GM12878 (cell line): ENCODE measurements at regions not wholly inside any gene's neighbourhood (a gene's known extent, or its start where the extent isn't known, plus 50 kb on each side); places are given as distances from the start of the nearest gene placed in this dataset.

Source experiments
- ATAC-seq: fragments of 200-7000 bp; cut with Tn5 transposase; 3 replicates; pipeline ENCODE4 v1.9.1; 2020; ENCODE audit warnings: mild to moderate bottlenecking, moderate library complexity
- BruUV-seq: library from RNA; stranded (reverse); fragments of 400-500 nt; replicated peaks from 2 replicates; lab custom pipeline; 2021; lab: Mats Ljungman, UMichigan
- CTCF ChIA-PET: fragments of 300-600 bp; sonication (Branson Sonifier 250); formaldehyde crosslinking; extraction: SDS; loops from one replicate; lab custom pipeline; 2021; ENCODE audit warnings: inconsistent platforms; lab: Yijun Ruan, JAX
- POLR2A ChIA-PET: fragments of 350-600 bp; formaldehyde crosslinking; extraction: SDS; loops from one replicate; lab custom pipeline; 2021; ENCODE audit warnings: inconsistent platforms; lab: Charles Lee
- RAD21 ChIA-PET: fragments of 300-600 bp; sonication (Branson Sonifier 250); formaldehyde crosslinking; loops from one replicate; lab custom pipeline; 2023; ENCODE audit warnings: antibody characterized with exemption; ENCODE audit not compliant: unreplicated experiment; lab: Charles Lee
- SMC1A ChIA-PET: fragments of 300-600 bp; sonication (Branson Sonifier 250); formaldehyde crosslinking; loops from one replicate; lab custom pipeline; 2023; ENCODE audit not compliant: unreplicated experiment, uncharacterized antibody; lab: Charles Lee
- DNase-seq: peaks from one replicate; pipeline ENCODE4 v3.0.0-alpha.2; 2011; ENCODE audit warnings: low read depth, low spot score
- FAIRE-seq: peaks from 3 replicates; lab custom pipeline; 2011; peaks lifted over from hg19 to GRCh38; lab: Jason Lieb, UNC
- H2AFZ ChIP-seq: 2 replicates; pipeline ENCODE4 v1.6.0; 2011; ENCODE audit warnings: low read depth, low read length, control low read depth; ENCODE audit not compliant: control insufficient read depth
- H3K27ac ChIP-seq: 2 replicates; pipeline ENCODE4 v1.5.1; 2011; ENCODE audit warnings: control low read depth; ENCODE audit not compliant: control insufficient read depth, insufficient read depth
- H3K27me3 ChIP-seq, 2 experiments: replicated peaks in 1 of 2; 2 replicates each; pipeline versions ENCODE4 v1.6.0 to v1.6.1; 2011; ENCODE audit warnings: low read length in 1 of 2; ENCODE audit not compliant: control insufficient read depth in 2 of 2, insufficient read depth in 2 of 2
- H3K36me3 ChIP-seq, 2 experiments: 2 replicates each; pipeline ENCODE4 v1.5.1; 2011; ENCODE audit warnings: low read length in 1 of 2; ENCODE audit not compliant: control insufficient read depth in 2 of 2, insufficient read depth in 2 of 2
- H3K4me1 ChIP-seq: 2 replicates; pipeline ENCODE4 v1.6.1; 2011; ENCODE audit warnings: mild to moderate bottlenecking, low read length, moderate library complexity, mixed read lengths; ENCODE audit not compliant: control insufficient read depth, insufficient read depth
- H3K4me2 ChIP-seq: 2 replicates; pipeline ENCODE4 v1.6.0; 2011; ENCODE audit warnings: control low read depth; ENCODE audit not compliant: control insufficient read depth, insufficient read depth
- H3K4me3 ChIP-seq: fragments of 200-600 bp; sonication (generic); 2 replicates; pipeline ENCODE4 v1.5.1; 2016
- H3K79me2 ChIP-seq: 2 replicates; pipeline ENCODE4 v1.6.0; 2011; ENCODE audit warnings: low read length; ENCODE audit not compliant: control insufficient read depth, insufficient read depth
- H3K9ac ChIP-seq: 2 replicates; pipeline ENCODE4 v1.8.0; 2011; ENCODE audit warnings: low read length, control low read depth, mixed read lengths; ENCODE audit not compliant: control insufficient read depth, insufficient read depth
- H3K9me3 ChIP-seq: replicated peaks from 3 replicates; pipeline ENCODE4 v1.5.1; 2011; ENCODE audit warnings: mild to moderate bottlenecking, low read length; ENCODE audit not compliant: control insufficient read depth, insufficient read depth
- H4K20me1 ChIP-seq: 2 replicates; pipeline ENCODE4 v1.6.0; 2011; ENCODE audit not compliant: control insufficient read depth, insufficient read depth
- BCL3 ChIP-seq: IDR thresholded peaks from 2 replicates; pipeline ENCODE4 v1.6.1; 2011; ENCODE audit warnings: borderline replicate concordance, low read depth, mild to moderate bottlenecking, moderate library complexity, low read length; ENCODE audit not compliant: insufficient read depth, poor library complexity, severe bottlenecking
- CEBPB ChIP-seq, 2 experiments: fragments of 150-350 bp in 1 of 2; IDR thresholded peaks; 2 replicates each; pipeline ENCODE4 v1.6.1; 2012 to 2014; ENCODE audit warnings: low read depth in 2 of 2, low read length in 2 of 2, borderline replicate concordance in 1 of 2, inconsistent platforms in 1 of 2
- CHD1 ChIP-seq: IDR thresholded peaks from 2 replicates; pipeline ENCODE4 v1.6.1; 2012; ENCODE audit warnings: low read depth, low read length, improper control_type of control experiment
- EED ChIP-seq: sonication (generic); IDR thresholded peaks from 2 replicates; pipeline ENCODE4 v1.6.1; 2016; ENCODE audit warnings: antibody characterized with exemption, low read depth
- EZH2 ChIP-seq: IDR thresholded peaks from 2 replicates; pipeline ENCODE4 v1.6.1; 2012; ENCODE audit warnings: low read depth, mild to moderate bottlenecking, control low read depth, inconsistent platforms, low read length, borderline replicate concordance; ENCODE audit not compliant: control insufficient read depth
- HCFC1 ChIP-seq: fragments of 150-350 bp; IDR thresholded peaks from 2 replicates; pipeline ENCODE4 v1.6.1; 2014; ENCODE audit warnings: low read length
- IRF4 ChIP-seq: IDR thresholded peaks from 2 replicates; pipeline ENCODE4 v1.6.1; 2011; ENCODE audit warnings: low read depth, low read length
- MEF2A ChIP-seq: IDR thresholded peaks from 2 replicates; pipeline ENCODE4 v1.6.1; 2011; ENCODE audit warnings: low read depth, mild to moderate bottlenecking, low read length, moderate library complexity; ENCODE audit not compliant: insufficient read depth
- RAD51 ChIP-seq: fragments of 450-650 bp; IDR thresholded peaks from 2 replicates; pipeline ENCODE4 v1.6.1; 2016; ENCODE audit warnings: moderate library complexity, mild to moderate bottlenecking, inconsistent platforms
- SPI1 ChIP-seq: IDR thresholded peaks from 2 replicates; pipeline ENCODE4 v1.6.1; 2011; ENCODE audit warnings: low read depth, mild to moderate bottlenecking, low read length, moderate library complexity, borderline replicate concordance; ENCODE audit not compliant: insufficient read depth
- YBX1 ChIP-seq: fragments of 450-650 bp; IDR thresholded peaks from 2 replicates; pipeline ENCODE4 v1.6.1; 2016; ENCODE audit warnings: antibody characterized with exemption
- ZBTB4 ChIP-seq: fragments of 450-650 bp; formaldehyde crosslinking; IDR thresholded peaks from 2 replicates; pipeline ENCODE4 v1.4.0; 2022; ENCODE audit warnings: mild to moderate bottlenecking, moderate library complexity
- in situ Hi-C: fragments of 300-500 bp; cut with MboI; formaldehyde crosslinking; loops from 9 replicates; pipeline ENCODE4 v1.14.3; 2018; ENCODE audit warnings: mixed read lengths
- intact Hi-C: fragments of 100-400 bp; cut with micrococcal nuclease; formaldehyde crosslinking; loops from one replicate; pipeline ENCODE4 v1.14.2; 2022; ENCODE audit not compliant: unreplicated experiment

GRCh38 chr9:106722051-106722753 is 140.8 kb upstream of the ZNF462 start (continued):
- TF ChIP-seq ZBTB4 (CRISPR knock-in tag) (no peak), CEBPB (IDR thresholded peaks at IDR 0.05; ENCODE audit: borderline replicate concordance in 1 of 2, low read depth in 2 of 2, low read length in 2 of 2) (no peak), MEF2A (no peak), BCL3 (no peak), RAD51 (no peak), IRF4 (no peak), SPI1 (no peak)

GRCh38 chr9:106723926-106724325 is 139.0 kb upstream of the ZNF462 start:
- POLR2A ChIA-PET: no interaction called here
- Histone ChIP-seq H4K20me1 (no peaks in the 10 kb centered on the region), H3K36me3 (no peaks in the 10 kb centered on the region), H2AFZ (no peak overlapping the region), H3K4me3 (no peak overlapping the region), H3K9me3 (no peaks in the 10 kb centered on the region), H3K27ac (no peak overlapping the region), H3K79me2 (no peaks in the 10 kb centered on the region), H3K4me2 (no peak overlapping the region), H3K9ac (no peak overlapping the region)
- intact Hi-C loops (no loop called here), in situ Hi-C loops (no loop called here)
- CTCF ChIA-PET: no interaction called here
- RAD21 ChIA-PET: no interaction called here
- no peak for DNase-seq
- no peak for FAIRE-seq
- TF ChIP-seq CHD1: no peak
- no peak for TF ChIP-seq EZH2
- TF ChIP-seq HCFC1: no peak
- no peak for TF ChIP-seq YBX1
- TF ChIP-seq EED: no peak
- TF ChIP-seq, all 136 proteins: peak for 0
- SMC1A ChIA-PET: interaction anchor here (0.6 to 1.6 kb wide), 2 partner anchors 10 to 601 kb away, joined by 3 read pairs; no protein-coding TSS in a partner anchor
- Histone ChIP-seq H3K4me1 (no peaks in the 10 kb centered on the region), H3K27me3 (no peaks in the 10 kb centered on the region)
- no peak for ATAC-seq
- BruUV-seq: no TSS peak
